Hematopoietic multipotent progenitor cell treated with erythropoietin and hydrocortisone succinate and interleukin-3 and kit ligand, for 8 days (in vitro differentiated cells): ENCODE measurements at regions not wholly inside any gene's neighbourhood (a gene's known extent, or its start where the extent isn't known, plus 50 kb on each side); places are given as distances from the start of the nearest gene placed in this dataset.

Experiments
- DNase-seq: peaks from one replicate; pipeline ENCODE4 v3.0.0-alpha.2; 2015

DNA sequence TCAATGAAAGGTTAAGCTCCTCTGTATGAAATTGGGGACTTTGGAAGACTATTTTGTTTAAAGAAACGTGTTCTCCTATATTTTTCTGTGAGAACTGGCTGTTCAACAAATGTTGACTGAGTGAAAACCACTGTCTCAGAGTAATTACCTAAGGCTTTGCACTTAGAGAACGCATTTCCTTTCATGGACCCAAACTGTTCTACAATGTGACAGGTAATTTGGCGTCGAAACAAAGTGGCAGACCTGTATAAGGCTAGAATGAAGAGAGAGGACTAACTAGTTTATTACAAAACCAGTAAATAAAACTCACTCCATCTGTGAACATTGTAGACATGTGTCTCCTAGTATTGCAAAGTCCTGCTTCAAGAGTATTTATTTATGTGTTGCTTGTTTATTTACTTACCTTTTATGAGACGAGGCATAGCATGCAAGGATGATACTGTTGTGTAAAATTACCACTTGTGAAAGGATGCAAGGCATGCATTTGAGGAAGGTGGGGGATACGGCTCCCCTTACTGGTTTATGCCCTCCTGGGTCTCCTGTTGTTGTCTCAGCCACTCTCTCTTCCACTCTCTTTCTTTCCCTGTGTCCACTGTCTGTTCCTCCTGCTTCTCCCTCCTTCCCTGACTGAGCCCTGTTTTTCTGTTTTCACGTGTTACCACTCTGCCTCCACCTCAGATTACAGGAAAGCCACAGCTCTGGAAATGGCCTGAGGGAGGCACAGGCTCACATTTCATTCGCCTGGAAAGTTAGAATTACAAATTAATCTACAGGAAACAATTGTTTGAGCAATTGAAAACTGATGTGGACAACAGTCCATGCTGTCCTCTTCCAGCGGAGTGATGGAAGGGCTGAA lies 444.0 kb upstream of the ZNF608 start:
- DNase-seq = no peak

DNA sequence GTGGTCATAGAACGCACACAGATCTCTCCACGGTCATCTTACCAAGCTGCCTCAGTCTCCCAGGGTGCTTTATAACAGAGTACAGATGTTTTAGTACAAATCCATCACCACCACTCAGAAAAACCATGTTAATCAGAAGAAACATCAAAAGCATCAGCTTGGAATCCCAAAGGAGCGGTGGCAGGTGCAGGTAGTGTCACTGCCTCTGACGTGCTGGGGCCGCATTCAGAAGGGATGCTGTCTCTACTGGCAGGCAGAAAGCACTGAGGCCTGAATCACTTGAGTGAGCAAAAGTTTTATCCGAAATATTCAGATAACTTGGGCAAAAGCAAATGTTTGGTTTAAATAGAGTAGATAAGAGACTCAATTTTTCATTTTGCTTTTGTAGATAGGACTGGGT lies 448.4 kb upstream of the ZNF608 start:
- DNase-seq = no peak

DNA sequence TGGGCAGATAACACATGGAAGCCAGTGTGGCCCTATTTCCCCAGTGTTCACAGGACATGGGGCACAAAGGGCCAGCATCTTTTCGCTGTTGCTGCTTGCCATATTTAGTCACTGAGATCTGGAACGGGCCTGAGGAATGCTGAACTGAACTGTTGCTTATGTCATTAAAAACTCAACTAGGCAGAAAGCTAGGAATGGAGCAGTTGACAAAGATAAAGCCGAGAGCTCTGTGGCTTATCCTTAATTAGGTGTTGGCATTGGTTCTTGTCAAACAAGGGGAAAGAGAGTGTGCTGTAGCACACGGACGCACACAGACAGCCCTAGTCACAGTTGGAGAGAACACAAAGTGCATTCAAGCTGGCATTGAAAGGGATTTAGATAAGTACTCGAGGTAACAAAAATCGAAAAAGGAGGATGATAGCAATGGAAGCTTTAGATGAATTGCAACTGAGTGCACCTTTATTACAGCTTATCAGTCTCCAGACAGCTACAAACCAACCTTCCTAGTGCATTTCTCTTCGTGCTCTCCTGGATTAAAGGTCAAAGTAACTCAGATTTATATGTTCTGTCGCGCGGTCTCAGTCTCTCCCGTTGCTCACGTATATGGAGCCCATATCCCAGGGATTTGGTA lies 450.2 kb upstream of the ZNF608 start:
- no peak for DNase-seq

DNA sequence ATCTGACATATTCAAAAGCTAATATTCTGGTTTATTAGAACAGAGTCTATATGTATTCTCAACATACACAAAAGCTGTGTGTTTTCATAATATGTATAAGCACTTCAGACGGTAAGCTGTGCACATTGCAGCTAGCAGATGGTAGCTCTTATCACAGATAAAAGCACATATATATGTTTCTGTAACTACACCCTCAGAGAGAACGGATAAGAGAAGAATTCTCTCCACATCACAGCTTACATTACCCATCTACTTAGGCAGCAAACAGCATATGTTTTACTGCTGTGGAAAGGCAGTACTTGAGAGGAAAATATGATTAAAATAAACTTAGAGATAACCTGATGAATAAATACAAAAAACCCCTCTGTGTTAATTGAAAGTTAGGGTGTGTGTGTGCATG lies 450.9 kb upstream of the ZNF608 start:
- DNase-seq = peak; percentile 33

DNA sequence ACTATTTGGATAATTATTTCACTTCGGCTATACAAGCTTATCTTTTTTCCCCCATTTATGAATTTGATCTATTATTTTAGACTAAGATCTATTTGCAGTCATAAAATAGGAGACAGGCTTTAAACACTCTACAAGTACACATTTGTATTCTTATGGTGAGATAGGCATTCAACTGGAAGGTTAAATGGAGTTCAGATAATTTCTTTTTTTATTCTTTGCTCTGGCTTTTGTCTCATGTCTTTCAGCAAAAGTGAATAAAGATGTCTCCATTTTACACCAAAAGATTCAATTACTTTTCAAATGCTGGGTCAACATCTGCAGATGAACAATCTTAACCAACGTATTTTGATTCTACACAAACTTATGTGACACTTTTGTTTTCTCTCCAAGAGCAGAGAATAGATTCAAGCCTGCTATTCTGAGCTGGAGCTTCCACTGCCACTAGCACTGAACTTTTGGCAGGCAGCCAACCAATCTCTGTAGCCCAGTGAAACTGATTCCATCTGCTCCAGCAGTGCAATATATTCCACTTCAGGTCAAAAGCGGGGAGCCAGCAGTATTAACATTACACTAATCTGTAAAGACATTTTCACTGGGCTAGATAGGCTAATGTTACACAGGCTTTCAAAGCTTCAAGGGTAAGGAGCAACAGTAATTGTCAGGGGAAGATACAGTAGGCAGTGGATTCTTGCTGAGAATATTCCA lies 452.0 kb upstream of the ZNF608 start:
- peak; percentile 22 for DNase-seq

DNA sequence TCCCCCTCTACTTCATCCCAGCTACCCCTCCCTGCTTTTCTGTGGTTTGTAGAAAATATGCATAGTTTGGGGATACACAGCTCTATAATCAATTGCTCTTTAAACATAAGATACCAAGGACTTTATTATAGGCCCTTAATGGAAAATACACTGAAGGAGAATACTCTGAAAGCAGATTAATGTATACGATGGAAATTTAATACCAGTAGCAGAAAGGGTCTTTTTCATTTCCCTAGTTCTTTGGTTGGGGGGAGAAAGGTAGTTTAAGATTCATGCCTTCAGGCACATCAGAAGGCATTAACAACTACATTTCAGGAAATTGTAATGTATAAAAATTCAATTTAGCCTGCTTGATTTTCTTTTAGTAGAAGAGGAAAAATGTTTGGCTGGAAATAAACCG lies 452.9 kb upstream of the ZNF608 start:
- no peak for DNase-seq

DNA sequence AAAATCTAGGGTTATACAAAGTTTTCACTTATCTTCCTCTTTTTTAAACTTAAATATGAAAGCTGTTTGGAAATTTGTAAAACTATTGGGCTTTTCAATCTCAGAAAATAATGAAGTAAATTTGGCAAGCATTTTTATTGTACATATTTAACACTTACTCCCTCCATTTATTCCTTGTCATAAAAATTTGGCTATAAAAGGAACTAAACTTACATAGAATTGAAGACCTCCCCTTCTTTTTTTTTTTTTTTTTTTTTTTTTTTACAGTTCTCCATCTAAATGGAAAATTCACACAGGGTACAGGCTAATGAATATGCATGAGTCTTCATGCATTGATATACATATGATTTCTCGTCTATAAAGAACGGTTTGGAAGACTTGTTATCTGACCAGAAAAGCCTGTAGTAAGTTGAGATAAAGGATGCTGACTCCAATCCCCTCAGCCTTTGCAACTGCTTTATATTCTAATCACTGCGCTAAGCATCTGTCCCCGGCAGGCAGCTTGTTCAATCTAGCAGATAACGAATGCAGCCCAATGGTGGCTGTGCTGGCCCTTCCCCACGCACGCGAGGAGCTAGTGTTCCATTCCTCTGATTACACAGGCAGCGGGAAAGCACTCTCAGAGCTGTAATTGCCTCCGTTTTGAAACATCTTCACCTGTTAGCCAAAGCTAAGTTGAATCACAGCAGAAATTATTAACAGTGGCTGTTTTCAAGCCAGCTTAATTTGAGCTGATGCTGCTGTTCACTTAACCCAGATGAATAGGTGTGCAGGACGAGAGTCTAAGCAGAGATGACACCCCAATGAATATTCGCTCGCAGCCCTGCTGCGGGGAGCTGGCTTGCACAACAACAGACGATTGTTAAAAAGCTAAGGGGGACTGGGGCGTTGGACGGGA lies 453.8 kb upstream of the ZNF608 start:
- DNase-seq = peak; percentile 31

DNA sequence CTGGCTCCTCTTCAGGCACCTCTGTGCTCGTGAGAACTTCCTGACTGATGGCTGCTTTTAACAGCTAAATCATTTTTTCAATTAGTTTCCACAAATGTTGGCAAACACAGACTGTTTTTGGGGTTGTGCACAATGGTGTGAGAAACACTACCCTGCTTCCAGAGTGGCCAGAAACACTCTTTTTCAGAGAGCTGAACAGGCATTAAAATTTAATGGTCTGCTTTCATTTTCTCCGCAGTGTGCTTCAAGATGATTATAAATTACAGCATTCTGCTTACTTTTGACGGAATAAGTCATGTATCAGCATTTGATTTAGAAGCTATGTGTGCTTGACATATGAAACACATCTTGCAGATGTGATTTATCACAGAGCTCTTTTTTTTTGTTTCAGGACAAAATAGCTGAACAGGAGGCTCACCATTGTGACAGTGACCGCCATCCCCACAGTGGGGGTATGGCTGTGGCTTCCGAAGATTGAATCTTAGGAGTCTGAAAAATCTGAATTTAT lies 454.5 kb upstream of the ZNF608 start:
- no peak for DNase-seq

DNA sequence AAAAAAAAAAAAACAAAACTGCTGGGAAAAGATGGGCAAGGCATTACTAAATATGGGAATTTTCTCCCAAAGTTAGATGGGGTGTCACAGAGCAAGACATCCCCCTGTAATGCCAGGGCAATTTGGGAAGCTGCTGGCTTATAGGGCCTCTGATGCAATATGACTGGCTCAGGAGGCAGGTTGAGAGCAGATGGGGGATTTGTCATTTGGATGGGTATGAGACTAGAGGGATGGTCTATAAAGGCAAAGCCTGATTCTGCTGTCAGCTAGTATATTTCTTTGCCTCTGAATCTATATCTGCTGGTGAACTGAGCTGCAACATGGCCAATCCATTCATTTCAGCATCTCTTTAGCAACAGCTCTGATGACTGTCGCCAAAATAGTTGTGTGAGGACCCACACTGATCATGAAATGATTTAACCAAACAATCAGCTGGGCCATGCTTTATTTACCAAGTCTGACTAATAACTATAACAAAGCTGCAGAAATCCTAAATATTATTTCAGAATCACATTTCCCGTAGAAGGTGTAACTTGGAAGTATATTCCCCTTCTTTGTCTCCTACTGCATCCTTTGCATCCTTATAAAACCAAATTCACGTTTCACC lies 455.1 kb upstream of the ZNF608 start:
- DNase-seq = no peak

DNA sequence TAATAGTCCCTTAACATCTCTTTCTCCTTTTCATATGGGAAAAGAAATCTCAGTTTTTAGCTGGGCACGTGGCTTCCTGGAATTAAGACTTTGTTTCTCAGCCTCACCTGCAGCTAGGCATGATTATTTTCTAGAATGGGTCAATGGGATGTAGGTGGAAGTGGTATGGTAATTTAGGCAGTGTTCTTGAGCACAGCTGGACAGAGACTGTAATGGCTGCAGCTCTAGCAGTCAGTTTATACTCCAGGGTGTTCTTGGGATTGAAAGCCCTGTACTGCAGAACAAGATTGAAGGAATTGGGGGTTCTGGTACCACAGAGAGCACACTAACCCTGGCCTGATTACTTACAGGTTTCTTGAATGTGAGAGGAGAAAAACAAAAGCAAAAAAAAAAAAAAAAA lies 455.9 kb upstream of the ZNF608 start:
- no peak for DNase-seq

DNA sequence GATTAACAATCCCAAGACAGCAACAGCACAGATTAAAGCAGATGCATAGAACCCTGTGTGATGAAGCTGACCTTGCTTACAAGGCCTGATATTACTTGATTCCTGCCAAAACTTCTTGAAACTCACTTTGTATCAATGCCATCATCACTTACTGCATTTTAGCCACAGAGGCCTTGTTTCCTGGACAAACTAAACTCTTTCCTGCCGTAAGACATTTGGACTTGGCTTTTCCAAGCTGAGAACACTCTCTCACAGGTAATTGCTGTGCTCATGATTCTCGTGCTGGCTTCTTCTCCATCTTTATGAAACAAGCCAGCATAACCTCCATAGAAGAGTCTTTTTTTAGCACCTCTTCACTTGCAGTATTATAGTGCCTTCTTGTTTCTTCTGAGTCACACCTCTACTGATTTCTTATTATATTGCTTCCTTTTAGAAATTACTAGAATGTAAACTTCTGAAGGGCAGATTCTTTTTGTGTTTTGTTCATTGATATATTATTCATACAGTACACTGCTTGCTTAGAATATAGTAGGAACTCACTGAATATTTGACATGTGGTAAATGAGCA lies 456.5 kb upstream of the ZNF608 start:
- no peak for DNase-seq

DNA sequence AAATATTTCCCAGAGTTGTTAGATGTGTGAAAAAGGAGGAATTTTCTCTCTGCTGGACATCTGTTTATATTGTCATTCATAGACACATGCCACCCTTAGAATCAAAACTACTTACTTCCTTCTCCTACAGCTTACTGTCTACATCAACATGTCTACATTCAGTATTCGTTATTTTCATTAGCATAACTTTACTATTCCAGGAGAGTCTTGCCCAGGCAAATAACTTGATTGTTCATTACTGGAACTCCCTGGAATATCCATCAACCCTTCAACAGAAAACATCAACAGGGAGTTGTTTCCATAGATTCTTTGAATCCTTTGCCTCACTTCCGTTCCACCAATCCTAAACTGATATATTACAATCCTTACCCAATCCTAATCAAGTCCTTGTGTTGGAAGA lies 457.5 kb upstream of the ZNF608 start:
- no peak for DNase-seq

DNA sequence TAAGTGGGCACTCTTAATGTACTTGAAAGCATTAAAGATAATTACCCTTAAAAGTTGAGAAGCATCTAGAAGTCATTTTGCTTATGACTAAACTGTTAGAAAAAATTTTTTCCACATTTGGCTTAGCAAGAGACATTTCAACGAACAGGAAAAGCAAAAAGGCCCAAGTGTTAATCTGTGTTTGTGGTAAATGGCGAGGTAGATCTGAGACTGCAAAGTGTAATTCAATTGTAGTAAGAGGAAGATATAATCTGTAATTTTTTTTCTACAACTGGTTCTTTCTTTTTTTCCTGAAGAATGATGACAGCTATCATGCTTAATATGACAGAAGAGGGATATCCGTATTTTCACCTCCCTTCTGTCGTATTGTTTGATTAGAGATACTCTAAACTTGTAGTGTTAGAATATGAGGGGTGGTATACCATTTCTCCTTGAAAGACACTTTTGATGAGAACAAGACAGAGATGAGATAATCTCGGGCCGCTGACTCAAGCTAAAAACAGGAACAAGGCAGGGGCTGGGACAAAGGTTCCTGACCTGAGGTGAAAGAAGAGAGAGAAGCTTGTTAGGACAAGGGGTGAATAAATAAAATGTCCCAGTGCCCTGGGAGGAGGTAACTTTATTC lies 459.3 kb upstream of the ZNF608 start:
- DNase-seq = no peak

DNA sequence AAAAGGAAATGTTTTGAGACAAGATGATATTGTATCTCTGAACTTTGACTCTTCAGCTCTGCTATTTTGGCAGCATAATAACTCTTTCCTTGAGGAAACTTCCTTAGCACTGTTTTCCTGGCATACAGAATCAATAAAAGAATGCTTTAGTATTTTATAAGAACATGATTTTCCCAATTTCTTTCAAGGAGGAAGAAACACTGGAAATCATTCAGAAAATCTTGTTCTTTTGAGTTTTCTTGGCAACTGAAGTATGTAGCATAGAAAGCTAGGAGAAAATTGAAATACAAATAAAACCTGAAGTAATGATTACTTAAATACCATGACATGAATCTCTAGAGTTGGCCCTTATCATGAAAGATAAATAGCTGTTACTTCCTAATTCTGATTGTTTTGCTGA lies 461.4 kb upstream of the ZNF608 start:
- no peak for DNase-seq

DNA sequence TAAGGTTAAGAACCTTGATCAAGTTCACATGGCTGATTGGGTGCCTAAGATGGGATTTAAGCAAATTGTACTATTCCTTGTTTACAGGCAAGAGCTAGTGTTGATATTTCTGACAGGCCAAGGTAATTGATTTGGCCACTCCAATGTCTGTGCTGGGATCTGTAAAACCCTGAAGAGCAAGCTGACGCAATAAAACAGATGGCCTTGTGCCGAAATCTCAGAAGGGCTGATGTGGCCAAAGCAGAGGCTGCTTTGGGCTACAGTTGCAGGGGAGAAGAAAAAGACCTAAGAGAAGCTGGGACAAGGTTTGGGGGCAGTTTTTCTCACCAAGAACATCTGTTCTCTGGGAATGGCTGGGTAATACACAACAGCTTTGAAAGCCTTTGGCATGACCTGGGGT lies 463.2 kb upstream of the ZNF608 start:
- no peak for DNase-seq

DNA sequence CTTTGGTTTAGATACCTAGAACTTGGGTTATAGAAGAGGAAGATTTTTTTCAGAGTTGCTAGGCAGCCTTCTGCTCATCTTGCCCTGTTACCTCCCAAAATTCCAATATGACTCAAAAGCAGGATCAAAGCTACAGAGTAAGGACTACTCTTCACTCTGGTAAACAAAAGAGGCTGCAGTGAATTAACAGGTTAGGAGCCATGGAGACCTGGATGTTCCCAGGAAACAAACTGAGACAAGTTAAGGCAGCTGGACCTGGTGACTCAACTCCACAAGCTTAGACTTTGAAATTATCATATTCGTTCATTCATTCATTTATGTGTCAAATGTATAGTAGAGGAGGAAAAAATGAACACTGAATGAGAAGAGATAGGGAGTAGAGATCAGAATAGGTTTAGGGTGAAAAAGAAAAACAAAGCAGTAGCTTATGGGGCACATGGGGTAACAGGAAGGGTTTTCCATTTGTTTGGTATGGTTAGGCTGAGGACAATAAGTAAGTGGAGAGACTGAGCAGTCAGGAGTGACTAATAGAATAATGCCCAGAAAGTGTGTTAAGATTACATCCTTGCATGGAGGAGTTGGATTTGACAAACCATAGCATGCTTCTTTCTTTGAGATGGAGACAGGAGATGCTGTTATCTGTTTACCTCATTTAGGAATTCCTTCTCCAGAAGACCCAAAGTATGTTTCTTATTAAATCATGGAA lies 464.0 kb upstream of the ZNF608 start:
- DNase-seq = no peak

DNA sequence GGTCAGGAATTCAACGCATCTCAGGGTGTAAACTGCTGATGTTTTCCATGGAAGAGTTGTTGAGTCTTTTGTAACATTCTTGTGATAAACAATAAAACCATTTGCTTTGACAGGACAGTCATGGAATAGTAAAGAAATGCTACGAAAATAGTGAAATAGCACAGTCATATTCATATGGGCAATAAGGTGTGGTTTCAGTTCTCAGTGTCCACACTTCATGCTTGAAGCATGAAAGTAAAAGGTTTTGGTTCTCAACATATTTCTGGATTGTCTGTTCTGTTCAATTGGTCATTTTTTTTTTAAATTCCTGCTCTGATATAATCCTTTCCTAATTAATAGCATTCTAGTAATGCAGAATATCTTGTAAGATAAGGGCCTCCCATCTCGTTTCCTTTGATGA lies 467.6 kb upstream of the ZNF608 start:
- no peak for DNase-seq

DNA sequence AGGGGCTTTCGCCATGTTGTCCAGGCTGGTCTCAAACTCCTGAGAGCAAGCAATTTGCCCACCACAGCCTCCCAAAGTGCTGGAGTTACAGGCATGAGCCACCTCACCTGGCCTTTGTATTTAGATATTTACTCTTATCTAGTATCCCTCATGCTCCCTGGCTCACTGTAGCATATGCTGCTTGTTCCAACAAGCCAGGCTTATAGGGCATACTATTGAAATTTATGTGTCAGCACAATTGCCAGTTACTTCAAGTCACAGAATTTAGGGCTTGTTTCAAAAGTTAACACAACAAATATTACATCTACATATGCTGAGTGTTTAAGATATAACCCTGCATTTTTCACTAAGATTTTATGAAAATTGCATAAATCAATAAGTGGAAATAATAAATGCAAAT lies 469.2 kb upstream of the ZNF608 start:
- DNase-seq = no peak

DNA sequence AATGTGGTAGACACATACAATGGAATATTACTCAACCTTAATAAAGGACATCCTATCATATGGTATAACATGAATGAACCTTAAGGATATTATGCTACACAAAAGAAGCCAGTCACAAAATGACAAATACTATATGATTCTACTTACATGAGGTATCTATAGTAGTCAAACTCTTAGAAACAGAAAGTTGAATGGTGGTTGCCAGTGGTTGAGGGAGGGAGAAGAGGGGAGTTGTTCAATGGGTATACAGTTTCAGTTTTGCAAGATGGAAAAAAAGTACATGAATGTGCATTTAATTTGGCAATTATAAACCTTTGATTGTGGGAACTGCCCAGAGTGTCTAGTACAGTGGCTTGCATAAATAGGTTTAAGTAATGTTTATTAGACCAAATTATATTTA lies 473.3 kb upstream of the ZNF608 start:
- DNase-seq = no peak

DNA sequence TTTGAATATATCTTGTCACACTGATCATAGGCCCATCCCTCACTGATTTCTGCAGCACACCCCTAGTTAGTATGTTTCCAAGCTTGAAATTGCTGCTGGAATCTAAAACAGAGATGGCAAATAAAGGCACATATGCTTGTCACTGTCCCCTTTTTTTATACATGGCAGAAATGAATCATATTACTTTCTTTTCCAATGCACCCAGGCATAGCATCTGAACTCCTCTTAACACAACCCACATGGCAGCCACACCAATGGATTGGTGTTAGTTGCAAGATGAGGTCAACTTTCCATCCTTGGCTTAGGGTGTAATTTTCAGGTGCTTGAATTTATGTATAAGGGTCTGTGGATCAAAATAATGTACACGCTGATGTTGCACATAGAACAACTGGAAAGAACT lies 473.8 kb upstream of the ZNF608 start:
- DNase-seq = no peak
